Panc1 (cell line): ENCODE measurements at regions not wholly inside any gene's neighbourhood (a gene's known extent, or its start where the extent isn't known, plus 50 kb on each side); places are given as distances from the start of the nearest gene placed in this dataset.

Experiments used
- ATAC-seq: fragments of 200-7000 bp; cut with Tn5 transposase; 2 replicates; pipeline ENCODE4 v1.9.1; 2020; ENCODE audit warnings: mild to moderate bottlenecking, moderate library complexity
- BruUV-seq: library from RNA; stranded (reverse); fragments of 400-500 nt; replicated peaks from 2 replicates; lab custom pipeline; 2021; lab: Mats Ljungman, UMichigan
- CTCF ChIA-PET: fragments of 300-600 bp; sonication (Branson Sonifier 250); formaldehyde crosslinking; loops from one replicate; lab custom pipeline; 2022; ENCODE audit warnings: antibody characterized with exemption; lab: Charles Lee
- POLR2A ChIA-PET: fragments of 300-600 bp; sonication (Branson Sonifier 250); formaldehyde crosslinking; loops from one replicate; lab custom pipeline; 2022; ENCODE audit warnings: antibody characterized with exemption; lab: Charles Lee
- DNase-seq: peaks from one replicate; pipeline ENCODE4 v3.0.0-alpha.2; 2010; ENCODE audit warnings: low read depth, low spot score
- H3K27ac ChIP-seq: 2 replicates; pipeline ENCODE4 v1.5.1; 2011; ENCODE audit warnings: mild to moderate bottlenecking, low read length, inconsistent platforms
- H3K27me3 ChIP-seq: fragments of 200-500 bp; sonication (Bioruptor generic); 2 replicates; pipeline ENCODE4 v1.6.0; 2014; ENCODE audit warnings: low read length, inconsistent platforms; ENCODE audit not compliant: control insufficient read depth, insufficient read depth
- H3K36me3 ChIP-seq: fragments of 200-500 bp; sonication (Bioruptor generic); 2 replicates; pipeline ENCODE4 v1.5.1; 2014; ENCODE audit warnings: inconsistent platforms, mild to moderate bottlenecking, low read length, moderate library complexity; ENCODE audit not compliant: control insufficient read depth, insufficient read depth
- H3K4me1 ChIP-seq: 2 replicates; pipeline ENCODE4 v1.5.1; 2011; ENCODE audit warnings: inconsistent platforms, mild to moderate bottlenecking, low read length, moderate library complexity; ENCODE audit not compliant: control insufficient read depth, insufficient read depth
- H3K4me3 ChIP-seq, 2 experiments: 2 replicates each; pipeline ENCODE4 v1.5.1; 2011 to 2012; ENCODE audit warnings: low read depth in 2 of 2, low read length in 2 of 2, mild to moderate bottlenecking in 2 of 2, inconsistent platforms in 1 of 2, moderate library complexity in 1 of 2
- H3K9me3 ChIP-seq: fragments of 200-500 bp; sonication (Bioruptor generic); 2 replicates; pipeline ENCODE4 v1.5.1; 2014; ENCODE audit warnings: low read depth, mild to moderate bottlenecking, inconsistent platforms, low read length, moderate library complexity; ENCODE audit not compliant: control insufficient read depth, insufficient read depth
- CTCF ChIP-seq: fragments of 450-650 bp; IDR thresholded peaks from 2 replicates; pipeline ENCODE4 v1.5.1; 2017; ENCODE audit warnings: mild to moderate bottlenecking
- POLR2AphosphoS5 ChIP-seq: IDR thresholded peaks from 2 replicates; pipeline ENCODE4 v1.6.1; 2012; ENCODE audit warnings: mild to moderate bottlenecking, low read depth, low read length, moderate library complexity
- REST ChIP-seq, 2 experiments: IDR thresholded peaks; 2 replicates each; pipeline ENCODE4 v1.6.1; 2011 to 2012; ENCODE audit warnings: low read depth in 2 of 2, control low read depth in 1 of 2, low read length in 1 of 2, mild to moderate bottlenecking in 1 of 2, moderate library complexity in 1 of 2; ENCODE audit not compliant: insufficient read depth in 1 of 2
- SIN3A ChIP-seq: IDR thresholded peaks from 2 replicates; pipeline ENCODE4 v1.6.1; 2012; ENCODE audit warnings: low read depth, mild to moderate bottlenecking, low read length, moderate library complexity, borderline replicate concordance; ENCODE audit not compliant: insufficient read depth
- TCF7L2 ChIP-seq: IDR thresholded peaks from 2 replicates; pipeline ENCODE4 v1.6.1; 2011; ENCODE audit warnings: mild to moderate bottlenecking, low read depth, low read length, inconsistent platforms
- in situ Hi-C: cut with HindIII; loops from 2 replicates; pipeline ENCODE4 v1.10.0; 2016; ENCODE audit warnings: low sequenced_read_pairs, low pct_unique_long_range_greater_than_20kb
- intact Hi-C: fragments of 100-400 bp; cut with micrococcal nuclease; formaldehyde crosslinking; loops from one replicate; pipeline ENCODE4 v1.10.0; 2022; ENCODE audit not compliant: unreplicated experiment

GRCh38 chr3:99365396-99365795 lies 273.0 kb upstream of the COL8A1 start:
- H3K27ac ChIP-seq, result no peak overlapping the region
- in situ Hi-C loops, result no loop called here

GRCh38 chr3:99357131-99357530 lies 281.3 kb upstream of the COL8A1 start:
- no TSS peak for BruUV-seq
- no peaks in the 10 kb centered on the region for H3K27me3 ChIP-seq
- ATAC-seq (no peak), DNase-seq (no peak)
- H3K4me1 ChIP-seq, result no peaks in the 10 kb centered on the region
- H3K27ac ChIP-seq, result no peak overlapping the region
- no peaks in the 10 kb centered on the region for H3K36me3 ChIP-seq
- H3K4me3 ChIP-seq, result no peak overlapping the region
- intact Hi-C loops, result no loop called here
- in situ Hi-C loops, result no loop called here
- ChIA-PET CTCF (no interaction called here), POLR2A (no interaction called here)
- no peaks in the 10 kb centered on the region for H3K9me3 ChIP-seq
- no peak for TF ChIP-seq TCF7L2
- TF ChIP-seq REST (IDR thresholded peaks at IDR 0.05; ENCODE audit: insufficient read depth in 1 of 2, low read depth in 2 of 2, low read length in 1 of 2), result no peak
- TF ChIP-seq POLR2AphosphoS5, result no peak
- no peak for TF ChIP-seq SIN3A
- TF ChIP-seq CTCF, result no peak

More at GRCh38 chr3:99365396-99365795, 273.0 kb upstream of the COL8A1 start:
- H3K27me3 ChIP-seq, result no peaks in the 10 kb centered on the region
- POLR2A ChIA-PET, result no interaction called here
- no peaks in the 10 kb centered on the region for H3K4me1 ChIP-seq
- intact Hi-C loops, result no loop called here
- ATAC-seq (no peak), DNase-seq (no peak)
- no peak for TF ChIP-seq TCF7L2
- no peak for TF ChIP-seq POLR2AphosphoS5
- TF ChIP-seq SIN3A, result no peak
- TF ChIP-seq REST (IDR thresholded peaks at IDR 0.05; ENCODE audit: insufficient read depth in 1 of 2, low read depth in 2 of 2, low read length in 1 of 2), result no peak
- BruUV-seq, result no TSS peak
- CTCF ChIA-PET, result no interaction called here
- no peak overlapping the region for H3K4me3 ChIP-seq
- H3K9me3 ChIP-seq, result no peaks in the 10 kb centered on the region
- H3K36me3 ChIP-seq, result no peaks in the 10 kb centered on the region
